NCI-H128 (cell line): ENCODE measurements at regions not wholly inside any gene's neighbourhood (a gene's known extent, or its start where the extent isn't known, plus 50 kb on each side); places are given as distances from the start of the nearest gene placed in this dataset.
"Not testable (repeated sequence)": the region's sequence is repeated elsewhere in the genome, so short reads cannot be mapped to it uniquely, and the experiment has no call there.

Experiments
- DNase-seq: peaks from one replicate; lab custom pipeline; 2025; ENCODE audit not compliant: unreplicated experiment; lab: John Stamatoyannopoulos, UW

DNA sequence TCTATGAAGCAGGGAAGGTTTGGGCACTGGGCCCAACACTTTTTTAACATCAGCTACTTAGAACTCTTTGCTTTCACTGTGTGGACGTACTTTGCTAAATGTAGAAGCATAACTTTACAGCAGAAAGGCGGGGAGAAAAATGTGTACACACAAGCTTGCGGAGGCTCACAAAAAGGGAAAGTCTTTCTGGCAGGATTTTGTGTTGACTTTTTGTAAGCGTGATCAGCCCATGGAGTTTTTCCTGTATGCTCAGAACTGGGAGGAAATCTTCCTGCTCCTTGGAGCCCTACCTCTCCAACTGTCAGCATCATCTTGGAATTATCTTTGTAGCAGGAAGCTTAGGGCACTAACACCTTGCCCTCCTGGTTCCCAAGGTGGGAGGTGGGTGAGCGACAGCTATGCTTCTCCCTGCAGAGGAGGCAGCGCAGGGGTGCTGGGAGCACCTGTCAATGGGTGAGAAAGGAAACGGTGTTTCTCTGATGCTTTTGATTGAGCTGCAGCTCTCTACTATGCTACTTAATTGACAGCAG is 321.9 kb downstream of the GADD45G start:
- no peak for DNase-seq

DNA sequence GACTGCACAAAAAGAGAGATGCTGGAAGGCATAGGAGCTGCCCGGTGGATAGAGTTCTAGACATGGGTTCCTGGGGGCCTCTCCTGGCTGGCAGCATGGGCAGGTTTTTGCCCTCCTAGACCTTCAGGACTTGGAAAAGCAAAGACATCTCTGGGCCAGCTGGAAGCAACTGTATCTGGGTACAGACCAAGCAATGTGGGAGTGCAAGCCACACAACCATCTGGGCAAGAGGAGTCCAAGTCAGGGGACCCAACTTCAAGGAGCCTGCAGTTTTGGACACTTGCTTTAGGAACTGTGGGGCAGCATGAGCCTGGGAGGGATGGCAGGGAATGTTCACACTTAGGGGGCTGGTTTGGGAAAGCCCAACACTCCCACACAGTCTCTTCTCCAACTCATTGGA is 323.3 kb downstream of the GADD45G start:
- DNase-seq: no peak

DNA sequence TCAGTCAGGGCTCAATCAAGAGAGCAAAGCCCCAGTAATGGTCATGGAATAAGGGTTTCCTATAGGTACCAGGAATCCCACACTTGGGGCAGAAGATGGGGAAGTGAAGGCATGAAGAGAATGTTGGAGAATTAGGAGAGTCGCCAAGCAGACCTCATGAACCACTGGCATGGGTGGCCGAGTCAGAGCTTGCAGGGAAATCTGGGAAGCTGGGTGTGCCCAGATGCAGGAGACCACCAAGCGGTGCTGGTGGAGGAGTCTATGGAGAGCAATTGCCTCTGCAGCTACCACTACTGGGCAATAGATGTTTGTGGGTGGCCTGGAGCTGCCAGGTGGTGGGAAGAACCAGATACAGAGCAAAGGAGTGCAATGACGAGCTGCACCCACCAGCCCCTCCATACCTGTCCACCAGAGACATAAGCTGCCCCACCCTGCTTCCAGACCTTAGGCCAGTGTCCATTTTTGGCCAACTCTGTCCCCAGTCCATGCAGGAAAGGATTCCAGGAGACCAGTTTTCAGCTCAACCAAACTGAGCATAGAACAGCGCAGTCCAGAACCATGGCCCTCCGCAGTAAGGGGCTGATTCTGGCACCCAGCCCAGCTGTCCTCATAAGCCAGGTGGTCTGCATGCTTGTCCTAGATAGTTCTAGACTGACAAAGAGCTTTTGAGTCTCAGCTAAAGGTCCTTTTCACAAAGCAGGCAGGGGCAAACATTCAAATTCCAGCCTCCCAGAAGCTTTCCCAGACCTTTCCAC is 323.9 kb downstream of the GADD45G start:
- no peak for DNase-seq

DNA sequence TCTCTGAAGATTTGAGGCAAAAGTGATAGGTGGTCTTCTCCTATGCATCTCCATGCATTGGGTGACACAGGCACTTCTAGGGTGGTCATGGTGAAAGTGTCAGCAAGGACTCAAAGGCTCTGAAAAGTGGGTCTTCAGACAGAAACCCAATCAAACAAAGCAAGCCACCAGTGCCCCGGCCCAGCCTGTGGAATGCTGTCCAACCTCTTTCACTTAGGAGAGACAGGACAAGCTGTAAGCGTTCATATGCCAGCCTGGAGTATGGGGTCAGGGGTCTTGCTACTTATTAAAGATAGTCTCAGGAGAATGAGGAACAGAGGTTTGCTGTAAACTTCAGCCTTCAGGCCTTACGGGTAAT is 324.5 kb downstream of the GADD45G start:
- no peak for DNase-seq

DNA sequence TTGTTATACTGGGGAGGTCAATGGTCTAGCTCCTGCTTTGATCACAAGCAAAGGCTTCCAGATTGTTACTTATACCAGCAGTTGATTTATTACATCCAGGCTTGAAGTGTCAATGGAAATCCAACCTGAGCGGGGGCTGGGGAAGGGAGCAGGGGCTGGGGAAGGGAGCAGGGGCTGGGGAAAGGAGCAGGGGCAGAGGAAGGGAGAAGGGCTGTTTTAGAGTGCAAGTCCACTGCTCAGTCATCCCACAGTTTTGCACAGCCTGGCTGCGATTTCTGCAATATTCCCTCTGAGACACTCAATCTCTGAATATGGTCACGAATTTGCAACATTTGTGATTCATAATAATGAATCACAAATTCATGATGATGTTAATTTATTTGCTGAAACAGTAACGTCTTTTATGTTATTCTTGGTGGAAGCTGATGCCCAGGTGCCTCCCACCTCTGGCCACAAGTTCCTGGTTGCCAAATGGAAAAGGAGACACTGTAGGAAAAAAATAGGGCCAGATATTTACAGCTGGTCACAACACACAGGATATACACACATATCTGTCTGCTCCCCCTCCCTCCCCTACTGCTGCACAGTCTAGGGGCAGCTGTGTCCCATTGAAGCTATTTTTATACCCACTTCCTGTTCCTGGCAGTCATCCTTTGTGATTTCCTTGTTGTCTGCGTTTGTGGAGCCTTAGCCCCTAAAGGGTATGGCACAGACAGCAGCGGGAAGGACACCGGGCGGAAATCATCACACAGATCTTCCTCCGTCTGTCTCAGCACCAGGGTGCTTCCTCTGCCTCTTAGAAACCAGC is 325.1 kb downstream of the GADD45G start:
- DNase-seq: no peak

DNA sequence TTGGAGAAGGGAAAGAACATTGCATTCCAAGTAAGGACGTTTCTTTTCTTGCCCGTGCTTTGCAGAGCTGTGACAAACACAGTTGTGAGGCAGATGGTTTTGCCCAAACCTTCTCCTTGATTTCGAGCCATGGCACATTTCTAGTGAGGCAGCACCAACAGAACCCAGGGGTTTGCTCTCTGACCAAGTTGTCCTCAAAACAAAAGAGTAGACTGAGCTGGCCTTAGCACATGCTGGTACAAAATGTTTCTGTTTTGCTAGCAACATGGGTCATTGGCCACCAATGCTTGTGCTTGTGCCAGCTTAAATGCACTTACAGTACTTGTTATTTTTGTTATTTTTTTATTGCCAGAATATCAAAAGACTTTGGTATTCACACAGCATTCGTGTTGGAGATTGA is 328.8 kb downstream of the GADD45G start:
- no peak for DNase-seq

GRCh38 chr9:89935115-89935514 is 330.3 kb downstream of the GADD45G start:
- no peak for DNase-seq

GRCh38 chr9:89935801-89936200 is 331.0 kb downstream of the GADD45G start:
- no peak for DNase-seq

- no peak for DNase-seq
Observed at GRCh38 chr9:89937051-89937450, 332.2 kb downstream of the GADD45G start.

DNA sequence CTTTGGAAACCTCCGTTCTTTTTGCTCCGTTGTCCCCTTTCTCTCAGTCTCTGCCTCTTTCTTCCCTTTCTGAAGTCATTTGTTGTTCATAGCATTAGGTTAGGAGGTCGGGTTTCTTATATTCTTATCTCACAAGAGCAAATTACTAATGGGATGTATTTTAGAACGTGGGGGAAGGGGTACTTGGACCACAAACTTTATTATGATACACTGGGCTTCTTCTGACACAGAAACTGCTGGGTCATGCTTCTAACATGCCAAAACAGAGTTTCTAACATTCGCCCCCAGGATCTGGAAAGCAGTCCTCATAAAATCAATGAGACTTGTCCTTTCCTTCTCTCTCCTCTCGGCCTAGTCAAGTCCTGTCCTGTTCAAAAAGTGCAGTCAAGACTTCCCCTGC is 334.4 kb downstream of the GADD45G start:
- DNase-seq: no peak

DNA sequence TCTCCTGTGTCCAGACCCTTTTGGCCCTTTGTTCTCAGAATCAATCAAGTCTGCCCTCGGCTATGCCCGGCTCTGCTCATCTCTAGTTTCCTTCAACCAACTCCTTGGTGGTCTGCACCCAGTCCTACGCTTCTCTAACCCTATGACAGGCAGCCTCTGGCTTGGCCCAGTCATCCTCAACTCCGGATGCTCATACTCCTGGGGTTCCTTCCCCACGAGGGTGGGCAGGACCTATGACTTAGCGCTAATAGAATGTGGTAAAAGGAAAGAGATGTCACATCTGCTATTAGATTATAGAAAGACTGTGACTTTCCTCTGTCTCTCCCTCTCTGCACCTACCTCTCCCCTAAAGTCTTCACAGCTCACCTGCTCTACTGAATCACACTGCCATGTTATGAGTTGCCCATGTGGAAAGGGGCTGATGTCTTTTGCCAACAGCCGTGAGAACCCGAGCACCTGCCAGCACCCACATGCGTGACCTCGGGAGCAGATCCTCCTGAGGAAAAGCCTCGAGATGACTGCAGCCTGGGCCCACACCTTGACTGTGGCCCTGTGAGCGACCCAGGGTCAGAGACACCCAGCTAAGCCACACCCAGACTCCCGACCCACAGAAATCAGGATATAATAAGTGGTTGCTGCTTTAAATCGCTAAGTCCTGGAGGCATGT is 334.9 kb downstream of the GADD45G start:
- DNase-seq: no peak

DNA sequence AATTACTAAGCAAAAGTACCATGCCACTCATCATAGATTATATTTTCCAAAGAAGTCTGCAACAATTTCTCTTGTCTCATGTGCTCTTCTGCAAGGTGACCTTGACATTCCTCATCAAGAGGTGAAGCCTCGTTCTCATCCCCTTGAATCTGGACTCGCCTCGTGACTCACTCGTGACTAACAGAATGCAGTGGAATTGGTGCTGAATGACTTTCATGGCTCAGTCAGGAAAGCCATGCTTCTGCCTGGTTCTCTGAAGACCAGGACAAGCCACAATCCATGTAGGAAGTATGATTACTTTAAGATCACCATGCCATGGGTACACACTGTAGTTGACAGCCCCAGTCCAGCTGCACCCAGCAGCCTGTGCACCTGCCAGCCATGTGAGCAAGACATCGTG is 335.8 kb downstream of the GADD45G start:
- DNase-seq: no peak

DNA sequence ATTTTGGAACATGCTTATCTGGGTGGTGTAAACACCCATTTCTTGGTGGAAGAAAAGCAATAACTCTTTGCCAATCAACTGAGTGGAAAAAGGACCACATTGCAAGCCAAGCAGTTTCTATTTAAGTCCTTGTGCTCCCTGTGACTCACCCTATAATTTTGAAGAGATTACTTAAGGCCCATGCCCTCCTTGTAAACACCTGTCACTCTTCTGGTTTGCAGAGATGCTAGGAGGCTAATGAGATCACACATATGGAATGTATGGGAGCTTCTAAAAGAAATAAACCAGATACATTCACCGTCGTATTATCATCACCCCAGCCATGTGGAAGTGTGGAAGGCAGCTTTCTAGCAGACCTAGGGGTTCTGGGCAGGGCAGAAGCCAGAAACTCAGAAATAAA is 337.1 kb downstream of the GADD45G start:
- no peak for DNase-seq

- no peak for DNase-seq
Observed at GRCh38 chr9:89942643-89943042, 337.8 kb downstream of the GADD45G start.

- DNase-seq: no peak
Observed at GRCh38 chr9:89943309-89943708, 338.5 kb downstream of the GADD45G start.

DNA sequence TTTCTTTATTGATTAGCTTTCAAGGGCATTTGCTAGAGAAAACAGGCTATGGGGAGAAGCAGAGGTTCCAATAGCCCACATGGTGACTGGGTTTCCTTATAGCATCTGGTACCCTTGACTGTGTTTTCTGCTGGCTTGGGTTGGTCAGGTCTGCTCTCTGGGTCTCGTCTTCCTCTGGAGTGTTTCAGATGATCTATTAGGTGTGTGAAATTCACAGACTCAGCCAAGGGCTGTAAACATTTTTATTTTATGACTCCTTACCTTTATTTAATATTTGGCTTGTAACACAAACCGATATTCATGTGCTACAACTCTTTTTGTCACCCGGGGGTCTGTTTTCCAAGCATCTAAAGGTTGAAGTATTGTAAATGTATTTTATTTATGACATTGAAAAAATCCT is 338.9 kb downstream of the GADD45G start:
- no peak for DNase-seq

GRCh38 chr9:89945133-89945532 is 340.3 kb downstream of the GADD45G start:
- no peak for DNase-seq

GRCh38 chr9:89946741-89947140 is 341.9 kb downstream of the GADD45G start:
- DNase-seq: no peak

DNA sequence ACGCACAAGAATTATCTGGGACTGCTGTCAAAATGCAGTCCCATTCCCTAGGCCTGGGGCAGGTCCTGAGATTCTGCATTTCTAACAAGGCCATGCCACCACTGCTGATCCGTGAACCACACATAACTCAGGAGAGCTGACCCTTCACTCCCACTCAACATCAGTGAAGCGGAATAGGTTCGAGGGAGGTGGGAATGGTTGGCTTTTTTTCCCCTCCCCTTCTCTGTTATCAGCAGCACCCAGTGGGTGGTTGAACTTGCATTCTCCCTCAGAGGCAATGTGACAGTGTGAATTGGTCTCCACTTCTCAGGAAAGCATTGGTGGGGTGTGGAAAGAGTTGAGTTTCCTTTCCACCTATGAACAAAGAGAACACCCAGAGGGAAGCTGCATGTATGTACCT is 344.3 kb downstream of the GADD45G start:
- DNase-seq: no peak

- no peak for DNase-seq
Observed at GRCh38 chr9:89951675-89952074, 346.9 kb downstream of the GADD45G start.

GRCh38 chr9:89952401-89952800 is 347.6 kb downstream of the GADD45G start:
- no peak for DNase-seq

DNA sequence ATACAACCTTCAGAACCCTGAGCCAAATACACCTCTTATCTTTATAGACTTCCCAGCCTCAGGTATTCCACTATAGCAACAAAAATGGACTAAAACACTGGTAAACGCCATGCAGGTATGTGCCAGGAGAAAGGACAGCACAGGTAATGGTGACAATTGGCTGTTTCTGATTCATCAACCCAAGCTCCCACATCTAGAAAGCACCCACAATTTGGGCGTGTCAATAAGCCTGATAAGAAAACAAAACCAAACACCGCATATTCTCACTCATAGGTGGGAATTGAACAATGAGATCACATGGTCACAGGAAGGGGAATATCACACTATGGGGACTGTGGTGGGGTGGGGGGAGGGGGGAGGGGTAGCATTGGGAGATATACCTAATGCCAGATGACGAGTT is 348.5 kb downstream of the GADD45G start:
- not testable (repeated sequence) for DNase-seq
